Liver (tissue), 8 donors: ENCODE measurements at regions not wholly inside any gene's neighbourhood (a gene's known extent, or its start where the extent isn't known, plus 50 kb on each side); places are given as distances from the start of the nearest gene placed in this dataset.

Experiments used
- DNase-seq: peaks from one replicate; pipeline ENCODE4 v3.0.0-alpha.2; 2017; ENCODE audit warnings: low spot score
- H3K27ac ChIP-seq, 2 donors: one replicate each; pipeline ENCODE4 v1.7.0; 2013; ENCODE audit warnings: inconsistent platforms in 2 of 2, low read length in 2 of 2, control low read depth in 1 of 2, low read depth in 1 of 2, mild to moderate bottlenecking in 1 of 2
- H3K27me3 ChIP-seq, 4 donors: one replicate each; pipeline versions ENCODE4 v1.6.1 to v1.7.0; 2013; ENCODE audit warnings: low read length in 3 of 4, inconsistent platforms in 1 of 4, mild to moderate bottlenecking in 1 of 4, moderate library complexity in 1 of 4; ENCODE audit not compliant: control insufficient read depth in 4 of 4, insufficient read depth in 4 of 4
- H3K36me3 ChIP-seq, 4 donors: one replicate each; pipeline versions ENCODE4 v1.6.1 to v1.7.0; 2013; ENCODE audit warnings: low read length in 3 of 4, mild to moderate bottlenecking in 3 of 4, low read depth in 1 of 4, moderate library complexity in 1 of 4; ENCODE audit not compliant: control insufficient read depth in 4 of 4, insufficient read depth in 3 of 4
- H3K4me1 ChIP-seq, 4 donors: one replicate each; pipeline versions ENCODE4 v1.6.1 to v1.7.0; 2013; ENCODE audit warnings: low read length in 3 of 4, mild to moderate bottlenecking in 3 of 4, moderate library complexity in 1 of 4; ENCODE audit not compliant: control insufficient read depth in 4 of 4, insufficient read depth in 4 of 4
- H3K4me3 ChIP-seq, 3 donors: one replicate each; pipeline versions ENCODE4 v1.6.1 to v1.7.0; 2013; ENCODE audit warnings: low read length in 3 of 3, control low read depth in 1 of 3, low read depth in 1 of 3, mild to moderate bottlenecking in 1 of 3
- H3K9ac ChIP-seq, 2 donors: one replicate each; pipeline ENCODE4 v1.7.0; 2013; ENCODE audit warnings: low read length in 2 of 2, mild to moderate bottlenecking in 2 of 2, moderate library complexity in 2 of 2, control low read depth in 1 of 2, low read depth in 1 of 2
- H3K9me3 ChIP-seq, 4 donors: one replicate each; pipeline versions ENCODE4 v1.6.1 to v1.7.0; 2013; ENCODE audit warnings: low read length in 3 of 4; ENCODE audit not compliant: control insufficient read depth in 4 of 4
- CTCF ChIP-seq: fragments of 150-350 bp; IDR thresholded peaks from 2 replicates; pipeline ENCODE4 v1.5.1; 2017; ENCODE audit warnings: improper control_type of control experiment, low read depth, low read length; ENCODE audit not compliant: missing input control
- EGR1 ChIP-seq, 2 donors: IDR thresholded peaks; 2 replicates each; pipeline ENCODE4 v1.6.1; 2016 to 2018; ENCODE audit warnings: antibody characterized with exemption in 2 of 2, low read depth in 2 of 2
- FOXA1 ChIP-seq: IDR thresholded peaks from 2 replicates; pipeline ENCODE4 v1.6.1; 2016; ENCODE audit warnings: antibody characterized with exemption
- FOXA2 ChIP-seq: IDR thresholded peaks from 2 replicates; pipeline ENCODE4 v1.6.1; 2016; ENCODE audit warnings: antibody characterized with exemption
- GABPA ChIP-seq, 2 donors: IDR thresholded peaks in 1 of 2; conservative IDR thresholded peaks in 1 of 2; 2 replicates each; pipeline ENCODE4 v1.6.1; 2016; ENCODE audit warnings: antibody characterized with exemption in 2 of 2, mild to moderate bottlenecking in 1 of 2, moderate library complexity in 1 of 2
- HNF4A ChIP-seq, 2 donors: conservative IDR thresholded peaks; 2 replicates each; pipeline ENCODE4 v1.6.1; 2016; ENCODE audit warnings: antibody characterized with exemption in 2 of 2, mild to moderate bottlenecking in 2 of 2
- HNF4G ChIP-seq: IDR thresholded peaks from 2 replicates; pipeline ENCODE4 v1.6.1; 2016; ENCODE audit warnings: antibody characterized with exemption
- JUND ChIP-seq, 2 donors: IDR thresholded peaks; 2 replicates each; pipeline ENCODE4 v1.6.1; 2016; ENCODE audit warnings: antibody characterized with exemption in 2 of 2
- MAX ChIP-seq: IDR thresholded peaks from 2 replicates; pipeline ENCODE4 v1.6.1; 2016; ENCODE audit warnings: antibody characterized with exemption
- NR2F2 ChIP-seq: IDR thresholded peaks from 2 replicates; pipeline ENCODE4 v1.6.1; 2016; ENCODE audit warnings: antibody characterized with exemption
- RAD21 ChIP-seq, 2 donors: IDR thresholded peaks; 2 replicates each; pipeline ENCODE4 v1.6.1; 2016; ENCODE audit warnings: antibody characterized with exemption in 2 of 2, mild to moderate bottlenecking in 2 of 2
- REST ChIP-seq: IDR thresholded peaks from 2 replicates; pipeline ENCODE4 v1.6.1; 2016; ENCODE audit warnings: antibody characterized with exemption, mild to moderate bottlenecking
- RXRA ChIP-seq, 2 donors: IDR thresholded peaks; 2 replicates each; pipeline ENCODE4 v1.6.1; 2017 to 2018; ENCODE audit warnings: antibody characterized with exemption in 2 of 2, mild to moderate bottlenecking in 1 of 2
- SP1 ChIP-seq: IDR thresholded peaks from 2 replicates; pipeline ENCODE4 v1.6.1; 2018; ENCODE audit warnings: antibody characterized with exemption, mild to moderate bottlenecking
- TAF1 ChIP-seq: conservative IDR thresholded peaks from 2 replicates; pipeline ENCODE4 v1.6.1; 2016; ENCODE audit warnings: antibody characterized with exemption, mild to moderate bottlenecking
- YY1 ChIP-seq: IDR thresholded peaks from 2 replicates; pipeline ENCODE4 v1.6.1; 2016; ENCODE audit warnings: antibody characterized with exemption, mild to moderate bottlenecking
- ZBTB33 ChIP-seq: IDR thresholded peaks from 2 replicates; pipeline ENCODE4 v1.6.1; 2016; ENCODE audit warnings: antibody characterized with exemption
- WGBS: extraction: QIAGEN DNeasy Blood & Tissue Kit; methylation state at CpG from one replicate; pipeline ENCODE4 v1.1.7; 2013; 5-methylcytosine and 5-hydroxymethylcytosine counted together
- donor health status: healthy.
- donor health status: healthy.
- donor health status: healthy.
- donor health status: healthy.
- donor health status: healthy.

- DNase-seq, result no peak
- H3K4me3 ChIP-seq, result no peak overlapping the region
- H3K4me1 ChIP-seq, result peaks cover 5 to 23% (median 11%) of the 10 kb centered on the region in 4 donors
- no peaks in the 10 kb centered on the region for H3K36me3 ChIP-seq
- no peaks in the 10 kb centered on the region for H3K27me3 ChIP-seq
- no peaks in the 10 kb centered on the region for H3K9me3 ChIP-seq
- peak; percentile 94 for TF ChIP-seq SP1
- TF ChIP-seq CTCF, result no peak
- TF ChIP-seq HNF4A (conservative IDR thresholded peaks at IDR 0.05), result peak; percentile 91 to 97
- peak; percentile 73 to 79 for TF ChIP-seq JUND (IDR thresholded peaks at IDR 0.05)
- peak; percentile 86 for TF ChIP-seq HNF4G
- no peak for TF ChIP-seq TAF1
- TF ChIP-seq MAX, result peak; percentile 47
- TF ChIP-seq FOXA2, result peak; percentile 56
- no peak for TF ChIP-seq REST
- peak; percentile 36 to 47 for TF ChIP-seq GABPA (IDR thresholded peaks at IDR 0.05 in 1 of 2, conservative IDR thresholded peaks at IDR 0.05 in 1 of 2)
- TF ChIP-seq EGR1 (IDR thresholded peaks at IDR 0.05; ENCODE audit: low read depth in 2 of 2), result peak in 1 of 2 donors; percentile 24
- peak; percentile 27 to 55 for TF ChIP-seq RAD21 (IDR thresholded peaks at IDR 0.05)
- peak; percentile 84 to 91 for TF ChIP-seq RXRA (IDR thresholded peaks at IDR 0.05)
- no peak overlapping the region for H3K9ac ChIP-seq
- 18% methylated on average over 4 of the region's 4 CpGs for WGBS
- H3K27ac ChIP-seq, result no peak overlapping the region
These were observed 188.9 kb upstream of the P2RY1 start for GRCh38 chr3:152646004-152646403.

GRCh38 chr3:152650177-152650576, 184.8 kb upstream of the P2RY1 start:
- Histone ChIP-seq H3K9ac (no peak overlapping the region), H3K36me3 (no peaks in the 10 kb centered on the region), H3K9me3 (no peaks in the 10 kb centered on the region), H3K27ac (no peak overlapping the region), H3K27me3 (no peaks in the 10 kb centered on the region), H3K4me1 (peaks cover 5 to 23% (median 11%) of the 10 kb centered on the region in 4 donors), H3K4me3 (no peak overlapping the region)
- no peak for DNase-seq
- 28% methylated on average over 4 of the region's 4 CpGs for WGBS
- TF ChIP-seq FOXA1 (no peak), EGR1 (IDR thresholded peaks at IDR 0.05; ENCODE audit: low read depth in 2 of 2) (no peak), RAD21 (IDR thresholded peaks at IDR 0.05) (no peak), REST (no peak), HNF4A (conservative IDR thresholded peaks at IDR 0.05) (peak; percentile 57 to 70), GABPA (IDR thresholded peaks at IDR 0.05 in 1 of 2, conservative IDR thresholded peaks at IDR 0.05 in 1 of 2) (no peak), TAF1 (no peak), YY1 (no peak), FOXA2 (no peak), NR2F2 (peak; percentile 40), RXRA (IDR thresholded peaks at IDR 0.05) (peak; percentile 95 to 98), ZBTB33 (no peak), SP1 (peak; percentile 68), CTCF (no peak), HNF4G (peak; percentile 11), MAX (no peak)
